ENCODE measurements at regions not wholly inside any gene's neighbourhood (a gene's known extent, or its start where the extent isn't known, plus 50 kb on each side); places are given as distances from the start of the nearest gene placed in this dataset.

DNA sequence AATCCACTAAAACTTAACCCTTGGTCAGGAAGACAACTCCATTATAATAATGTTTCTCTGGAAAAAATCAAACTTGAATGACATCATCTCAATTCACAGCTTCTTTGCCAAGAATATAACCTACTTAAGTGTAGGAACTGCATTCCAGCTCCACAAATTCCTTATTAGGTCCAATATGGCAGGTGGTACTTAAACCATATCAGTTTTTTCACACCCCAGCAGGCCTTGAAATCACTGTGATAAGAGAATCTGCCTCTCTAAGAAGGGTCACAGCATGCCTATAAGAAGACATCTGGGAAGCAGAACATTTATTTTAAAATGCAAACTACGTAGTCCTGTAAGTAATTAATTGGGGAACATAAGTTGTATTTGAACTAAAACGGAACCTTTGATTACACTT lies 687.8 kb downstream of the DIAPH3 start:
- H3K9me3 ChIP-seq, result no peaks in the 10 kb centered on the region
- TF ChIP-seq, protein P1, sequence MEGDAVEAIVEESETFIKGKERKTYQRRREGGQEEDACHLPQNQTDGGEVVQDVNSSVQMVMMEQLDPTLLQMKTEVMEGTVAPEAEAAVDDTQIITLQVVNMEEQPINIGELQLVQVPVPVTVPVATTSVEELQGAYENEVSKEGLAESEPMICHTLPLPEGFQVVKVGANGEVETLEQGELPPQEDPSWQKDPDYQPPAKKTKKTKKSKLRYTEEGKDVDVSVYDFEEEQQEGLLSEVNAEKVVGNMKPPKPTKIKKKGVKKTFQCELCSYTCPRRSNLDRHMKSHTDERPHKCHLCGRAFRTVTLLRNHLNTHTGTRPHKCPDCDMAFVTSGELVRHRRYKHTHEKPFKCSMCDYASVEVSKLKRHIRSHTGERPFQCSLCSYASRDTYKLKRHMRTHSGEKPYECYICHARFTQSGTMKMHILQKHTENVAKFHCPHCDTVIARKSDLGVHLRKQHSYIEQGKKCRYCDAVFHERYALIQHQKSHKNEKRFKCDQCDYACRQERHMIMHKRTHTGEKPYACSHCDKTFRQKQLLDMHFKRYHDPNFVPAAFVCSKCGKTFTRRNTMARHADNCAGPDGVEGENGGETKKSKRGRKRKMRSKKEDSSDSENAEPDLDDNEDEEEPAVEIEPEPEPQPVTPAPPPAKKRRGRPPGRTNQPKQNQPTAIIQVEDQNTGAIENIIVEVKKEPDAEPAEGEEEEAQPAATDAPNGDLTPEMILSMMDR (IDR thresholded peaks at IDR 0.05), result no peak
- ATAC-seq, result no peak
- H3K4me1 ChIP-seq, result no peaks in the 10 kb centered on the region
- no peaks in the 10 kb centered on the region for H3K36me3 ChIP-seq
- no peak overlapping the region for H3K27ac ChIP-seq
- DNase-seq, result no peak
- H3K4me3 ChIP-seq, result no peak overlapping the region
- no peaks in the 10 kb centered on the region for H3K27me3 ChIP-seq (ENCODE audit: low read depth)
- intact Hi-C loops (cut with DNase I), result no loop called here

DNA sequence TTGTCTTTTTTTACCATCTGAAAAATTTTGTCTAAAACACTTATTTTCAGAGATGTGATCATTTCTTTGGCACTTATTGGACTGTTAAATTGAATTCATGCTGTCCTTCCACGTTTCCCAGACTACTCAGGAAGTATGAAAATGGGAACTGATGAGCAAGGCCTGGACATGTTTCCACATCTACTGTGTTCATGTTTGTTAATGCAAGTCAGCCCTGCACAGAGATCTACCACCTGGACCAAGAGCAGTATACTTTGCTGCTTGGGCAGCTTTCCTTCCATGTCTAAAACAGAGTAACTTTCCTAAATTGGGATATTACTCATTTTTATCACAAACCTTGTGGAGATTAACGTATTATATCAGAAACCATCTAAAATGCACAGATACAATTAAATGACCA lies 687.4 kb downstream of the DIAPH3 start:
- TF ChIP-seq, protein P1 (IDR thresholded peaks at IDR 0.05), result no peak
- intact Hi-C loops (cut with DNase I), result no loop called here
- H3K4me1 ChIP-seq, result no peaks in the 10 kb centered on the region
- ATAC-seq (no peak), DNase-seq (no peak)
- no peaks in the 10 kb centered on the region for H3K9me3 ChIP-seq
- H3K4me3 ChIP-seq, result no peak overlapping the region
- H3K27ac ChIP-seq, result no peak overlapping the region
- no peaks in the 10 kb centered on the region for H3K27me3 ChIP-seq (ENCODE audit: low read depth)
- no peaks in the 10 kb centered on the region for H3K36me3 ChIP-seq

DNA sequence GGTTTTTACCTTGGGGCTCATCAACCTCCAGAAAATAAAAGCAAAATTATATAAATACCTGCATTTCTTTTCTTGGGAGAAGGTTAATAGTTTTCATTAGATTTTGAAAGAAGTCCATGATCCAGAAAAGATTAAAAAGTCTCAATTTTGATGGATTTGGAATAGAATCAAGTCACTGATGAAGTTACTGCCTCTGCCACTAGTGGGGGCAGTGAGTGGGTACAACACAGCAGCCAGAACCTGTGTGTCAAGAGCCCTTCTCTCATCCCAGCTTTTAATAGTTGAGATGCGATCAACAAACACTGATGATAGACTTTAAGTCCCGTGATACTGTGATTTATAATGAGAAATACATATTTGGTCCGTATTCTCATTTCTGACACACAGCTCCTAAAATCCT lies 686.7 kb downstream of the DIAPH3 start:
- no peak overlapping the region for H3K27ac ChIP-seq
- no peak overlapping the region for H3K4me3 ChIP-seq
- ATAC-seq (no peak), DNase-seq (no peak)
- intact Hi-C loops (cut with DNase I), result no loop called here
- TF ChIP-seq, protein P1 (IDR thresholded peaks at IDR 0.05), result no peak
- no peaks in the 10 kb centered on the region for H3K9me3 ChIP-seq
- H3K27me3 ChIP-seq (ENCODE audit: low read depth), result no peaks in the 10 kb centered on the region
- no peaks in the 10 kb centered on the region for H3K36me3 ChIP-seq
- no peaks in the 10 kb centered on the region for H3K4me1 ChIP-seq

DNA sequence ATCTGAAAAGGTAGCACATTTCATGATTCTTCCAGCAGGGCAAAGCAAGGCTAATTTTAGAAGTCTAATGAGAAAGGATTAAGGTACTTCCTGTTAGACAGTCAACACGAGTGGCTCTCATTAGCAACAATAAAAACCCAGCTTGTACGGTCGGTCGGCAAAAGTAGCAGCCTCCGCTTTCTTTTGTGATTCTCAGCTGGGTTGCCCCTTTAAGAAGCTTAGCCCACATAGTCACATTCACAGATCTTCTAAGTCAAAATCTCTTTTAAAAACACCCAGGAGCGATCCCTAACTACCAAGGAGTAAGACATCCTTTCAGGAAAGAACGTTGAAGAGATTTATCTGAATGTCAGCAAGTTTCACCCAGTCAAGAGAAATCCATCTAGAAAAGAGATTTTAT lies 684.8 kb downstream of the DIAPH3 start:
- TF ChIP-seq, protein P1 (IDR thresholded peaks at IDR 0.05), result no peak
- Histone ChIP-seq H3K9me3 (no peaks in the 10 kb centered on the region), H3K4me3 (no peak overlapping the region), H3K4me1 (peaks cover 2% of the 10 kb centered on the region), H3K27ac (no peak overlapping the region), H3K36me3 (no peaks in the 10 kb centered on the region), H3K27me3 (ENCODE audit: low read depth) (no peaks in the 10 kb centered on the region)
- DNase-seq (no peak), ATAC-seq (no peak)
- intact Hi-C loops (cut with DNase I), result no loop called here

DNA sequence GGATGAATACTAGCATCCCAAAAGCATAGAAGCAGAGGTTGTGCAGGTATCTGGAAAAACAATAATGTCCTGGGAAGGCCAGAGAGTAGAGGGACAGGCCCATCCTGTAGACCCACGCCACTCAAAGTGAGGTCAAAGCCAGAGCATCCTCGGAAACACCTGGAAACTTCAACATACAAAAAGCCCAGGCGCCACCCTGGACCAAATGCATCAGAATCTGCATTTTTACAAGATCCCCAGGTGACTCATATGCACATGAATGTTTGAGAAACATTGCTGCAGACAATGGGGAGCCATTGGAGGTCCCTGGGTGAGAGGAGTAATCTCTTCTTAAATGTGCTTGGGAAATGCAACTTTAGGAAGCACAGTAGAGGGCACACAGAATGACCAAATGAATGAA lies 684.1 kb downstream of the DIAPH3 start:
- Histone ChIP-seq H3K4me3 (no peak overlapping the region), H3K27ac (no peak overlapping the region), H3K27me3 (ENCODE audit: low read depth) (no peaks in the 10 kb centered on the region), H3K4me1 (peaks cover 4% of the 10 kb centered on the region), H3K9me3 (no peaks in the 10 kb centered on the region), H3K36me3 (no peaks in the 10 kb centered on the region)
- intact Hi-C loops (cut with DNase I), result no loop called here
- TF ChIP-seq, protein P1 (IDR thresholded peaks at IDR 0.05), result no peak
- no peak for DNase-seq
- ATAC-seq, result no peak
